ENCODE measurements at regions not wholly inside any gene's neighbourhood (a gene's known extent, or its start where the extent isn't known, plus 50 kb on each side); places are given as distances from the start of the nearest gene placed in this dataset.
"Not testable (repeated sequence)": the region's sequence is repeated elsewhere in the genome, so short reads cannot be mapped to it uniquely, and the experiment has no call there.

DNA sequence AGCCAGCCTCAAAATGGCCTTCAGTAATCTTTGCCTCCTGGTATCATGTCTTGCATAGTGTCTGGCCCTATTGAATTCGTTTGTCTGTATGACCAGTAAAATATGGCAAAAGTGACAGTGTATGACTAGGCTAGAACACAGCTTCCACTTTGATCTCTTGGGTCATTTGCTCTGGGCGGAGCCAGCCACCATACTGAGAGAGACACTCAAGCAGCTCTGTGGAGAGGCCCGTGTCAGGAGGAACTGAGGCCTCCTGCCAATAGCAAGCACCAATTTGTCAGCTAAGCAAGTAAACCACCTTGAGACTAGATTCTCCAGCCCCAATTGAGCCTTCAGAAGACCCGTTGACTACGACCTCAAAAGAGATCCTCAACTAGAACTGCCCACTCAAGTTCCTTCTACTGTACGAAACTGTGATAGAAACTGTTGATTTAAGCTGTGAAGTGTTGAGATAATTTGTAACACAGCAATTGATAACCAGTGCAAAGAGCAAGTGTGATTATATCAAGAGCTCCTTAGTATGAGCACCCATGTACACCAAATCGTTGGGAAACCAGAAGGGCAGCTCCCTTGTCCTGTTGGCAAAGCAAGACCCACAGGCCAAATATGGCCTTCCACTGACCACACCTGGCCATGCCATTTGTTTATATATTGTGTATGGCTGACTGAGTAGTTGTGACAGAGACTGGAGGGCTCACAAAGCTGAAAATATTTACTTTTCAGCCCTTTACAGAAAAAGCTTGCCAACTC lies 52.7 kb upstream of the SERBP1 start:
- no peak for DNase-seq (ENCODE audit: low read depth)

DNA sequence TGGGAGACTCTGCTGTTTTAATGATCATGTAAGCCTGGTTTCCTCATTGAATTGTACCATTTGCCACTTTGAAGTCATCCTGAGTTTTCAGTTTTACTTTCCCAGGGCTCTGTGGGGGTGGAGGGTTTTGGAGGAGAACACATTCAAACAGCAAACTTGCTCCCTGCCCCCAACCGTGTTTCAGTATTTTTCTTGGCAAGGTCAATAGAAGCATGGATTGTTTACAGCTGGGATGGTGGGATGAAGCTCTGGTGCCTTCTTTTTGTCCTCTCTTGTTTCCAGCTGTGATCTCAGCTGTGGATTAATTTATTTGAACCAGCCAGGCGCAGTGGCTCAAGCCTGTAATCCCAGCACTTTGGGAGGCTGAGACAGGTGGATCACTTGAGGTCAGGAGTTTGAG lies 54.3 kb upstream of the SERBP1 start:
- DNase-seq (ENCODE audit: low read depth) = no peak

- DNase-seq (ENCODE audit: low read depth) = no peak
These were observed 55.0 kb upstream of the SERBP1 start for GRCh38 chr1:67485046-67485811.

DNA sequence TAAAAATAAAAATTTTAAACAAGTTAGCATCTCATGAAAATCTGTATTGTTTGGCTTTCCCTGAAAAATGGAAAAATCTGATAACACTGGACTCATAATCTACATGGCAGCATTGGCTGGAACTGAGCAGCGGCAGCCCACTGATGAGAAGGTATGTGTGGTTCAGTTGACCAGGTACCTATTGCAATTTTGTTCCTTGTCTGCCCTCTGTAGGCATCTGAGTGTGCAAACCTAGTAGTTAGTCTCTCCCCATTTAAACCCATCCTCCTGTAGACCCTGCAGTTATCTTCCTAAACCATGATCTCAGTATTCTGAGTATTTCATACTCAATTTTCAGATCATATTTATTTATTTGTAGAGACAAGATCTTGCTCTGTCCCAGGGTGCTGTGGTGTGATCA lies 59.4 kb upstream of the SERBP1 start:
- no peak for DNase-seq (ENCODE audit: low read depth)

- DNase-seq (ENCODE audit: low read depth) = no peak
These were observed 61.1 kb upstream of the SERBP1 start for GRCh38 chr1:67491280-67491679.

DNA sequence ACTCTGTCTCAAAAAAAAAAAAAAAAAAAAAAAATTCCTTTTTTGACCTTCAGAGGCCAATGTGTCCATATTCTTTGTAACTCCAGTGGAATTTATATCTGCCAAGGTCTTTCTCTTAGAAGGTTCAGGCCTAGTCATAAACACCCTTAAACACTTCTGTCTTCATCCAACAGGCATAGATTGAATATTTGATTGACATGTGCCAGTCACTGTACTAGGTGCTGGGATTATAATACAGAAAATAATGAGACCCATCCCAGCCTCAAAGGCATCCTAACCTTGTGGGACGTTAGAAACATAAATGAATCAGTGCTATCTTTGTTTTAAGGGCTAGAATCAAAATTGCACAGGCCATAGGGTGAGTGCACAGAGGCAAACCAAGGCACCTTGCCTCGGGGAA lies 62.9 kb upstream of the SERBP1 start:
- no peak for DNase-seq (ENCODE audit: low read depth)

DNA sequence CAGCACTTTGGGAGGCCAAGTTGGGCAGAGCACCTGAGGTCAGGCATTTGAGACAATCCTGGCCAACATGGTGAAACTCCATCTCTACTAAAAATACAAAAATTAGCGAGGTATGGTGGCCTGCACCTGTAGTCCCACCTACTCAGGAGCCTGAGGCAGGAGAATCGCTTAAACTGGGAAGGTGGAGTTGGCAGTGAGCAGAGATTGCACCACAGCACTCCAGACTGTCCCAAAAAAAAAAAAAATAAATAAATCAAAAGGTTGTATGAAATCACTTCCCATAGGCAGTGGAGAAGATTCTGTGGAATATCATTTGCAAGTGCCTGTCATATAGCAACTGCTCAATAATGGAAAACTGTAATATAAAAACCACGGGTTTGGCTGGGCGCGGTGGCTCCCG lies 65.1 kb upstream of the SERBP1 start:
- no peak for DNase-seq (ENCODE audit: low read depth)

- DNase-seq (ENCODE audit: low read depth) = no peak
These were observed 66.1 kb upstream of the SERBP1 start for GRCh38 chr1:67496329-67496728.

DNA sequence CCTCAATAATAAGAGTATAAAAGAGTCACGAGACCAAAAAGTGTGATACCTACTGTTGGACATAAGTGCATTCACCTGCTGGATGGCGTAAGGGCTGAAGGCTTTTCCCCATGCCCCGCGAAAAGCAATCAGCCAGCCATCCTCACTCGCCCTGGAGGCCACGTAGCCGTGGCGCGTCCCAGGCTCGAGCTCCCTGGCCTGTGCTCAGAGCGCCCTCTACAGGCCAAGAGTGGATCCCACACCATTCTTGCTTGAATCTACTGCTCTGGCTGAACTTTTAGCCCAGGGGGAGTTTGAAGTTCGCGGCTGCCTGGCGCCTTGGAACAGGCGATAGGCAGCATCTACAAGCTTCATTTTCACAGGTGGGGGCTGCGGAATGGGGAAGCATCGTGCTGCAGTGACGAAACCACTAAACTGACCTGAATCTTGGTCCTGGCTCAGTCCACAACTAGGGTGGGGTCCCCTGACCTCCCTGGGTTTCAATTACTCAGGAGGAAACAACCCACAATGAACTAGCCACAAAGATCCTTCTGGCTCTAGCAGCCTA lies 70.3 kb upstream of the SERBP1 start:
- DNase-seq (ENCODE audit: low read depth) = peak; percentile 72

DNA sequence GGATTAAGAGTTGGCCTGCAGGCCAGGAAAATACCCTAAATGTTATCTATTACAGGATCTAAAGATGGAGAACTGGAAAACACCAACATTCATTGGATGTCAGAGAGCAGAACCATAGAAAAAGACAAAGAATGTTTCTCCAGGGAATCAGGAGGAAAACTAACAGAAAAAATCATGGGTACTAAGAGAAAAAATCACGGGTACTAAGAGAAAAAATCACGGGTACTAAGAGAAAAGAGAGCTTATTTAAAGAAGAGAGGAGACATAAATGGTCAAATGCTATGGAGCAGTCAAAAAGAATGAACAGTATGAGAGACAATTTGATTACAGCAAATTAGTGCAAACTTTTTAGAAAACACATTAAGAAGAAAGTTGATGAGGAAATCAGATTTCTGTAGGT lies 73.8 kb upstream of the SERBP1 start:
- no peak for DNase-seq (ENCODE audit: low read depth)

- not testable (repeated sequence) for DNase-seq (ENCODE audit: low read depth)
These were observed 83.4 kb upstream of the SERBP1 start for GRCh38 chr1:67513392-67514294.

DNA sequence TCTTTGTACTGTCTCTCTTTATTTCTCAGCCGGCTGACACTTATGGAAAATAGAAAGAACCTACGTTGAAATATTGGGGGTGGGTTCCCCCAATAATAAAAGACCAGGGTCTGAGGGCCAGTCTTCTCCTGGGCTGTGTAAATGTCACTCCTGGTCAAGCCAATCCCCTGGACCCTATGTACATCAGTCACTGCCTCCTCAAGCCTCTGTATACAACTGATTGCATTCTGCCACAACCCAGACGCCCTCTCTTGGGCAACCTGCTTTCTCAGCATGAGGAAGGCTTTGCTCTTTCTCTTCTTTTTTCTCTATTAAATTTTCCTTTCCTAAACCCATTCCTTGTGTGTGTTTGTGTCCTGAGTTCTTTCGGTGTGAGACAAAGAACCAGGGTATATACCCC lies 84.1 kb upstream of the SERBP1 start:
- DNase-seq (ENCODE audit: low read depth) = no peak

GRCh38 chr1:67514786-67515185 lies 84.6 kb upstream of the SERBP1 start:
- no peak for DNase-seq (ENCODE audit: low read depth)

DNA sequence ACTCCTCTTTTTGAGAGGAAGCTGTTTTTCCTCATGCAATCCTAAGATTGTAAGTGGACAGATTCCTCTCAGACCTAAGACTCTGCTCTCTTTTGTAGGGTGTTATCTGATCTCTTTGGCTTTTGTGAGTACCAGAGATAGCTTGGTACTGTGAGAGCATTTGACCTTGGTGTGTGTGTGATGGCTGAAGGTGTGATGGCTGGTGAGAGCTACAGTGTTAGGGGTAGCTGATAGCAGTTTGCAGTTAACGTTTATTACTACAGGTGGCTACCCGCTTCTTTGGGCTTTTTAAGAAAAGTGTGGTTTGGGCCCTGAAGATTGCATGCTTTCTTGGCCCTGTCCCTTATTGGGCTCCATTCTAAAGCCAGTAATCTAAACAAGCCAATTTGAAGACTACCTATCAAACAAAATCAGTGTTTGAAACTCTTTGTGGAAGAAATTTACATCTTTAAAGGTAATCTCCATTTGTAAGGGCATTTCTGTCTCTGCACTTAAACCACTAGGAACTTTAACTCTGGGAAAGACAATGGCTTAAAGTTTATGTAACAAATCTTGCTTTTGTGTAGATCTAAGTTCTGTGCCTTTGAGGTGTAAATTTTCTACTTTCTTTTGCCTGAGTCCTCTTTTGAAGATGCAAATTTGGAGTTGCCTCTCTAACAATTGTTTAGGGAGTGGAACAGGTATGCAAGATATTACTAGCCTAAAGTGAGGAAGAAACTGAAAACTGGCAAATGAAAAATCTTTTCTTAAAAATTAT lies 85.3 kb upstream of the SERBP1 start:
- DNase-seq (ENCODE audit: low read depth) = no peak

DNA sequence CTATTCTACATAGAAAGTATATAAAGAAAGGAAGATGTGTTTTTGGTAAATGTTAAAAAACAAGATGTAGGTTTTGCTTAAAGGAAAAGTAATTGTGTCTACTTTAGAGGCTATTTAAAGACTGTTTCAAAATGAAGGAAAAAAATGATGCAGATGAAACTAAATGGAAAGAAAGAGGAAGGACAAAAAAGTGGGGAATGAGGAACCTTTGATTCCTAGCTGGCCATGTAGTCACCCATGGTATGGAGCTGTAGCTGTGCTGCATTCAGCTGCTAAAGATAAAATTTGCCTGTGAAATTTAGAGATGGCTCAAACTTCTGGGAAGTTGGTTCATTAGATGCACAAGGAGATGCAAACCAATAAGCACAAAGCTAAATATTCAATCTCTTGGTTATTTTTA lies 86.8 kb upstream of the SERBP1 start:
- no peak for DNase-seq (ENCODE audit: low read depth)

DNA sequence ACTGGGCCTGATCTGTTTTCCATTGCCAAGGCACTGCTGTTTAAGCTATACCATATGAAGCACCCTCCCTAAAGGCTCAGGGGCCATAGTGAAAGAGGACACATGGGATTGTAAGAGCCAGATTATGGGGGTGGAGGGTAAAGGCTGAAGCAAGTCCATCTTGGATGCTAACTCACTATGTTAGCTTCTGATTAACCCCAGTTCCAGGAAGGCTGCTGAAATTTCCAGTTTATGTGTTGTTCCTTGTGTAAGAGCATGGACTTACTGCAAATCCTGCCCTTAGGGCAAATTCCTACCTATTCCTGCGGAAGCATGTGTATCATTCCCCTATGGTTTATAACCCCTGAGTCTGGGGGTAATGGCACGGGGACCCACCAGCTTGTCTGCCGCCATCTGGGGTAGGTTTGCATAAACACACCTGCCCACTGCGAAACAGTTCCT lies 91.8 kb upstream of the SERBP1 start:
- DNase-seq (ENCODE audit: low read depth) = no peak

DNA sequence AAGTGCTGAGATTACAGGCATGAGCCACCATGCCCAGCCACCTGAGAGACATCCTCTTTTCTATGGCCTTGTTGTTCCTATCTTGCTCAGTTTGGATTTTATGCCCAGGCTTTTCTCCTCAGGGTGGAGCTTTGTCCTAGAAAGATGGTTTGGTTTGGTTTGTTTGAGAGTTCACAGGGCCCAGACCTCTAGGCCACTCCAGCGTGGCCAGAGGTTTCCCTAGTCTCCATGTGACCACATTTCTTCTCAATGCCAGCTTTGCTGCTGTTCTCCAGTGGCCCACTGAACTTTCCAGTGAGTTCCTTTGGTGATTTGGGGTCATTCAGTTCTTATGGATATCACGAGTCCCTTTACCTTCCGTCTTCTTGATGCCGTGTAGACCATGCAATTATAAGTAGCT lies 92.6 kb upstream of the SERBP1 start:
- no peak for DNase-seq (ENCODE audit: low read depth)

DNA sequence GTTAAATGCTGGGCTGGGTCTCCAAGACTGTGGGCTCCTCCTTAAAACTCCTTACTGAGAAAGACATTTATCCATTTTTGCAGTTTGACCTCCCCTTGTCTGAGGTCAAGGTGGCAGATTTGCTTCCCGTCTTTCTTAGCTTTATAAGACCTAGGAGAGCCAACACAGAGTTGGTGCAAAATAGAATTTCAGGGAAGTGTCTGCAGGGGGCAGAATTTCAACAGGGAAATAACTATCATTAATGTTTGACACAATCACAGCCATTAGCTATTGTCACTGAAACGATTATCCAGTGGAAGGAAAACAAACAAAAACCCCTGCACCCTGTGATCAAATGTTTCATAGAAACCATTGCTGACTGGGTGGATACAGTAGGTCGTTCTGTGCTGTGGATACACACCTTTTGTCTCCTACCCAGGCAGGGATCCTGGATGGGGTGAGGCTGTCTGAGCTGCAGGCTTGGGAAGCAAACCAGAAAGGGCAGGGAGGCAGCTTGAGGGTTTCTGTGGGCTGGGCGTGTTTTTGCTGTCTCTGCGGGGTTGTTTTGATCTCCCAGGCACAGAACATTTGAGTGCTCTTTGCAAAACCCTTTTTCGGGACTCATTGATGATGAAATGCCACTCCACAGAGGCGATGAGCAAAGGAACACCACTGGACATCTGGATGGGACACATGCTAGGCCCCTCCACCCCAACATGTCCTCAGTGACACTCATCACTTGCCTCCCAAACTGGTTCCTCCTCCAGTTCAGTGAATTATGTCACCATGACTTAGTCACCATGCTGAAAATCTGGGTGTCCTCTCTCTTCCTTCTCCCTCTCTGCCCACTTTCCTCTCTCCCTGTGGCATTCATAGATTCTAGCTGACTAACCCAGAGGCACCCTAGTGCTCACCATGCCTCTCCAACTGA lies 94.2 kb upstream of the SERBP1 start:
- DNase-seq (ENCODE audit: low read depth) = no peak

DNA sequence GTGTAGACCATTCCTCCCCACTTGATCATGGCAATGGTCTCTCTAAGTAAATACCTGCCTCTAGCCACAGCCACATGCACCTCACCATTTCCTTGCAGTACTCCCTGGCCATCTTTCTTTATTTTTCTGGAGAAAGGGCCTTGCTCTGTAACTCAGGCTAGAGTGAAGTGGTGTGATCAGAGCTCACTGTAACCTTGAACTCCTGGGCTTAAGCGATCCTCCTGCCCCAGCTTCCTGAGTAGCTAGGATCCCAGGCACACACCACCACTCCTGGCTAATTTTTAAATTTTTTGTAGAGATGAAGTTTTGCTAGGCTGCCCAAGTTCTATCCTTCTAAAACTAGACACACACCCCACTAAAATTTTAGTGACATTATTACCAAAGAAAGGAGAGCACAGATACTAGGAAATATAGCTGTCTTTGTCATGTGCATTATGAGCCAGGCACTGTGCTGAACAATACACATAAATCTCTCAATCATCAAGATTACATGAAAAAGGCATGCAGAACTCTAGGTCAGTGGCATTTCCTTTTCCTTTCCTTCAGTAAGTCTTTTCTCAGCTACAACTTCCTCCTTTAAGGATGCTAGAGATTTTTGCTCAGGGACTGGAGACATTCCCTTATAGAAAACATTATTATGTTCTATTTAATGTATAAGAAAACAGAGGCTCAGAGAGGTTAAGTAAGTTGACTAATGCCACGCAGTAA lies 95.0 kb upstream of the SERBP1 start:
- DNase-seq (ENCODE audit: low read depth) = no peak

DNA sequence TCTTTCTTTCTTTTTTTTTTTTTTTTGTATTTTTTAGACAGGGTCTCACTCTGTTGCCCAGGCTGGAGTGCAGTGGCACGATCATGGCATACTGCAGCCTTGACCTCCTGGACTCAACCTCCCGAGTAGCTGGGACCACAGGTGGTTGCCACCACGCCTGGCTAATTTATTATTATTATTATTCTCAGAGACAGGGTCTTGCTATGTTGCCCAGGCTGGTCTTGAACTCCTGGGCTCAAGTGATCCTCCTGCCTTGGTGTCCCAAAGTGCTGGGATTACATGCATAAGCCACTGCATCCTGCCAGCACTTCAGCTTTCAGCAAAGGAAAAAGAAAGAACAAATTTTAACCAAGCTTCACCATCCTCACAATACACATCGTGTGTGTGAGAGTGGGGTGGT lies 97.9 kb upstream of the SERBP1 start:
- no peak for DNase-seq (ENCODE audit: low read depth)

All from stimulated activated CD8-positive, alpha-beta memory T cell treated with anti-CD3 and anti-CD28 coated beads, Interleukin-12 subunit alpha, Interleukin-12 subunit beta, amount 100 ng/mL, for 1 hour (primary cell).